Right lung (tissue), 2 donors: ENCODE measurements at regions not wholly inside any gene's neighbourhood (a gene's known extent, or its start where the extent isn't known, plus 50 kb on each side); places are given as distances from the start of the nearest gene placed in this dataset.
A peak's percentile ranks its signal among the peaks of the same experiment; 100 is the strongest.
"Not testable (repeated sequence)": the region's sequence is repeated elsewhere in the genome, so short reads cannot be mapped to it uniquely, and the experiment has no call there.

Source experiments
- DNase-seq, 2 donors: peaks; one replicate each; pipeline ENCODE4 v3.0.0-alpha.2; 2013

- peak; percentile 11 to 30 for DNase-seq
Observed at GRCh38 chr10:4902571-4903011, 60.6 kb upstream of the AKR1C1 start.

- not testable (repeated sequence) for DNase-seq
Observed at GRCh38 chr10:4903126-4903525, 60.1 kb upstream of the AKR1C1 start.

GRCh38 chr10:4903675-4904074 is 59.5 kb upstream of the AKR1C1 start:
- not testable (repeated sequence) for DNase-seq

GRCh38 chr10:4909118-4909517 is 54.1 kb upstream of the AKR1C1 start:
- no peak for DNase-seq
